Glomerular endothelial cell (primary cell): ENCODE measurements at regions not wholly inside any gene's neighbourhood (a gene's known extent, or its start where the extent isn't known, plus 50 kb on each side); places are given as distances from the start of the nearest gene placed in this dataset.
"Not testable (repeated sequence)": the region's sequence is repeated elsewhere in the genome, so short reads cannot be mapped to it uniquely, and the experiment has no call there.

ENCODE experiments used
- DNase-seq: peaks from one replicate; pipeline ENCODE4 v3.0.0-alpha.2; 2011; ENCODE audit warnings: low read depth, low spot score; ENCODE audit errors: extremely low read depth

DNA sequence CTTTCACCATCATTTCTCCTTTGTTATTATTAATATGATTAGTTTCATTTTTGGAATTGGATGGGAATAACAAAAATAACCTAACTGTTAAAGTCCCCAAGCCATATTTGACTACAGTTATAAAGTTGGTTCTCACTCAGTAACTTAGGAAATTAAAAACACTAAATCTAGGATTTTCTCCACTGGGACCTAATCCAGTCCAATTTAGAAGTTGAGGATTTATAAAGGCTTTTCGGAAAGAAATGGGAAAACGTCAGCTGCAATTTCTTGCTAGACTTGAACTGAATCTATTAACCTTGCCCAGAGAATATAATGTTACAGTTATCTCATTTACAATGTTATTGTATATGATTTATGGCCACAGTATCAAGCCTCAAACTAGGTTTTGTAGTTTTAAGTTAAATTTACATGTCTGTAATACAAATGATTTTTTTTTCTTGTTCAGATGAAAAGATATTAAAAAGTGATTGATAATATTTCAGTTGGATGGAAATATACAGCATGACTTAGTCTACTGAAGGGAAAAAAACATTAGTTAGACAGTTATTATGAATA is 524.3 kb upstream of the GRAMD2B start:
- no peak for DNase-seq

GRCh38 chr5:125912028-125912427 is 511.2 kb upstream of the GRAMD2B start:
- no peak for DNase-seq

DNA sequence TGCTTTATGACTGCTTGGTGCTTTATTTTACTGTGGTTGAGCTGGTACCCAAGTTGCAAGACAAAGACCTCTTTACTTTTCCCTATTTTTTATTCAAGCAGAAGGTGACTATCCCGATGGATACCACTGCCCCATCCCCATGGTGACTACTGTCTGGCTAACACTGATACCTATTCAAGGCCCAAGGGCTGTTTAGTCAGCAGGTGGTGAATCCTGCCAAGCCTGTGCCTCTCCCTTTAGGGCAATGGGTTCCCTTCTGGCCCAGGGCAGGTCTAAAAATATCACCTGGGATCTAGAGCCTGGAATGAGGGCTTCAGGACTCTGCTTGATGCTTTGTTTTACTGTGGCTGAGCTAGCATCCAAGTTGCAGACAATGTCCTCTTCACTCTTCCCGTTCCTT is 510.0 kb upstream of the GRAMD2B start:
- DNase-seq, result no peak

GRCh38 chr5:125914471-125914870 is 508.7 kb upstream of the GRAMD2B start:
- no peak for DNase-seq

DNA sequence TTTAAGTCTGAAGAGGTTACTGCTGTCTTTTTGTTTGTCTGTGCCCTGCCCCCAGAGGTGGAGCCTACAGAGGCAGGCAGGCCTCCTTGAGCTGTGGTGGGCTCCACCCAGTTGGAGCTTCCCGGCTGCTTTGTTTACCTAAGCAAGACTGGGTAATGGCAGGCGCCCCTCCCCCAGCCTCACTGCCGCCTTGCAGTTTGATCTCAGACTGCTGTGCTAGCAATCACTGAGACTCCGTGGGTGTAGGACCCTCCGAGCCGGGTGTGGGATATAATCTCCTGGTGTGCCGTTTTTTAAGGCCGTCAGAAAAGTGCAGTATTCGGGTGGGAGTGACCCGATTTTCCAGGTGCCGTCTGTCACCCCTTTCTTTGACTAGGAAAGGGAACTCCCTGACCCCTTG is 499.3 kb upstream of the GRAMD2B start:
- not testable (repeated sequence) for DNase-seq

DNA sequence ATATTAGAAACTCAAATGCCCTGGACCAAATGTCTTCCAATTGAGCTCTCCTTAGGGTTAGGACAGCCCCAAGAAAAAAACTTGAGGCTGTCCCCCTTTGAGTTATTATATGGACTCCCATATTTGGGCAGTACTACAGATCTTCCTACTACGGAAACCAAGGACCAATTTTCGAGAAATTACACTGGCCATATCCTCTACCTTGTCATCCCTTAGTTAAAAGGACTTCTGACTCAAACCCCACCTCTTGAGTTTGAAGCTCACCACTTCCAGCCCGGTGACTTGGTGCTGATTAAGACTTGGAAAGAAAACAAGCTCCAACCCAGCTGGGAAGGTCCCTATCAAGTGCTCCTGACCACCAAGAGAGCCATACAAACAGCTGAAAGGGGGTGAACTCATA is 497.0 kb upstream of the GRAMD2B start:
- no peak for DNase-seq

- no peak for DNase-seq
These were observed 494.5 kb upstream of the GRAMD2B start for GRCh38 chr5:125928663-125929062.

GRCh38 chr5:125950012-125950615 is 473.1 kb upstream of the GRAMD2B start:
- no peak for DNase-seq

DNA sequence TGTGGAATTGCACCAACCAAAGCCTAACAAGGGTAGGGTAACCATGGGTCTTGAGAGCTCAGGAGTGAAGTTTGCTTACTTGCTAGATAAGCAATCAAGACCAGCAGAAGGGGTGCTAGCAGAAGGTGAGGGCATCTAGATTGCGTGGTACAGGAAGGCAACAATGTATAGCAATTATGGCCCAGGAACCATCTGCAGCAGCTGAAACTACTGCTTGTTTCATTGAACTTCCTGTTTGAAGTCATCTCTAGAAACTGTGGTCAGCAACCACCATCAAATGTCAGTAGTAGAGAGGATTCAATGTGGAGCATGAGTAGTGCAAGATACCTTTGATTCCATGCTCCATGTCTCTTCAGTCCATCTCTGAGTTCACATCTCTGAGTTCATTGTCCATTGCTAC is 462.1 kb upstream of the GRAMD2B start:
- DNase-seq, result no peak

GRCh38 chr5:125965577-125965976 is 457.6 kb upstream of the GRAMD2B start:
- DNase-seq, result no peak

DNA sequence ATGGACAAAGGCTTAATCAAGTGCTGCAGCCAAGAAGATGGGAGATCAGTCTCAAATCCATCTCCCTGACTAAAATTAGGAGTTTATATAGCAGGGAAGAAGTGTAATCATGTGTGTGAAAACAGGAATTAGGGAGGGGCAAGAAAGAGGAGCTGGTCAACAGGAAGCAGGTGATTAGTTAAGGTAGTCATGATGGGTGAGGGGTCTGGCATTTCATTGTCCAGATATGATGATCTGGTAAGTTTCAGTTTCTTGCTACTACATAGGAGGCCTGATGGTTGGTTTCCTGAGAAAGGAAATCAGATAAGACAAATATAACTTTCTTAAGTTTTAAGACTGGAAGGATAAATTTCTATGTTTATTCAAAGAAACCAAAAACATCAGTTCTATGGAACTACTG is 455.6 kb upstream of the GRAMD2B start:
- DNase-seq, result no peak

GRCh38 chr5:125969011-125969813 is 454.0 kb upstream of the GRAMD2B start:
- DNase-seq, result no peak

DNA sequence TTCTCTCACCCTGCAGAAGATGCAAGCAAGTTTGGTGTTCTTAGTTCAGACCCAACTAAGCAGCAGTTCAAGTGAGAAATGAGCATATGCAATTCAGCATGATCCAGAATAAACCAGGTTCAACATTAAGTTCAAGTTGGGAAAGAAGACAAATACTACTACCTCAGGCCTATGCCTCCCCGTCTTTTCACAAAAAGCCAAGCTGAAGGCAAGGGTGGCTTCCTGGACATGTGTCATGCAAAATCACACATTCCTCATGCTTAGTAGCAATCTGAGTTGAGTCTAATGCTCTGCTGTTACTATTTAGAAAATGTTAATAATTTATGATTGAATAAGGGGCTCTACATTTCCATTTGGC is 453.4 kb upstream of the GRAMD2B start:
- no peak for DNase-seq

GRCh38 chr5:125970631-125971307 is 452.4 kb upstream of the GRAMD2B start:
- no peak for DNase-seq

- no peak for DNase-seq
These were observed 450.5 kb upstream of the GRAMD2B start for GRCh38 chr5:125972706-125973105.

GRCh38 chr5:125974679-125975078 is 448.5 kb upstream of the GRAMD2B start:
- no peak for DNase-seq

DNA sequence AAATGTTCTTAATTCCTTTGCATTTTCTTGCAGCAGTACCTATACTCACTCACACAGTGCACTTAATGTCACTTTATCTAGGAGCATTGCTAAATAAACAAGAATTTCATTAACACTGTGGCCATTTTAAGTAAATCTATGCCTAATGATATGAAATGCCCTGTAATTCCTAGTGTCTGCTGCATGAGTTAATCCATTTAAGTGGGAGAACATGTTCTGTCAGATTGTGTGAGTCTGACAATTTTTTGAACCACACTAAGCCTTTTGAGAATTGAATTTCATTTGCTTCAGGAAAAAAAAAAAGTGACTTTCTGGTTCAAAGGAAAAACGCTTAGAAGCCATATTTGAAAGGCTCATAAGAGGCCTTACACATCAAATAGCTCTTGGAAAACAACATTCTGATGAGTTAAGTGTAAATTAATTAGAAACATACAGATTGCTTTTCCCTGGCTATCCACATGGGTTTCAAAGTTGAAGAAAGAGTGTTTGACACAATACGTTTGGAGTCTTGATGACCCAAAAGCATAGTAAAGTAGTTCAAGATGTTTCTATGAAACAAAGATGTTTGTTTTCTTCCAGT is 446.7 kb upstream of the GRAMD2B start:
- no peak for DNase-seq

DNA sequence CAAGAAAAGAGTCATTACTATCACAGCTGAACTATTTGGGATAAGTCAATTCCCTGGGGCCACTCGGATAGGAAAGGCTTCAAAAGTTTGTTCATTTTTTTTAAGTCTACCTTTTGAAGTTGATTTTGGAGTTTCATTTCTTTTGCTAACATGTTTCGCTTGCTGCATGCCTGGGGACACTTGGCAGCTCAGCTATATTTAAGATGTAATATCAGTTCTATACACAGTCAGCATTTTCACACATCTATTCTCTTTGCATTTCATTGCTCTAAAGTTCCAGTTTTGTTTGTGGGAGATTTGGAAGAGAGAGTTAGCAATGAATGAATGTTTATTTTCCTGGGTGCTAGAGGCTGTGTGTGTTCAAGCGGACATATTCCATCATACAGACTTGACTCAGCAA is 445.2 kb upstream of the GRAMD2B start:
- no peak for DNase-seq

GRCh38 chr5:125979636-125980035 is 443.6 kb upstream of the GRAMD2B start:
- no peak for DNase-seq

DNA sequence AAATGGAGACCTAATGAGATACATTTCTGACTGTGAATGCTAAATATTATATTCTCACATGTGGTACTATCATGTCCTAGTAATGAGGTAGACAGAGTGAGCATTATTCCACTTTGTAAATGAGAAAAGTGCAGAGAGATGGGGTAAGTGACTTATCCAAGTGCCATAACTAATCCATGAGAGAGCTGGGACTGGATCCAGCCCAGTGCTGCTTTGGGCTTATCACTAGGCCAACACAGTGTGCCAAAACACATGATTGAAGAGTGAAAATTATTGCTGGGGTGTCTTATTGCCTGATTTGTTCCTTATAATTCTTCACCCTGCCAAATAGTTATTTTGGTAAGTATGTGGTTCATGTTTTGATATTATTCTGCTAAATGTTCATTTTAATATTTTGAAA is 442.2 kb upstream of the GRAMD2B start:
- DNase-seq, result no peak

GRCh38 chr5:125987677-125988255 is 435.4 kb upstream of the GRAMD2B start:
- DNase-seq, result no peak
